HG03139 (cell line): ENCODE measurements at regions not wholly inside any gene's neighbourhood (a gene's known extent, or its start where the extent isn't known, plus 50 kb on each side); places are given as distances from the start of the nearest gene placed in this dataset.

ENCODE experiments used
- ATAC-seq: cut with Tn5 transposase; IDR thresholded peaks from one replicate; pipeline ENCODE4 v1.9.1; 2021; ENCODE audit not compliant: unreplicated experiment

DNA sequence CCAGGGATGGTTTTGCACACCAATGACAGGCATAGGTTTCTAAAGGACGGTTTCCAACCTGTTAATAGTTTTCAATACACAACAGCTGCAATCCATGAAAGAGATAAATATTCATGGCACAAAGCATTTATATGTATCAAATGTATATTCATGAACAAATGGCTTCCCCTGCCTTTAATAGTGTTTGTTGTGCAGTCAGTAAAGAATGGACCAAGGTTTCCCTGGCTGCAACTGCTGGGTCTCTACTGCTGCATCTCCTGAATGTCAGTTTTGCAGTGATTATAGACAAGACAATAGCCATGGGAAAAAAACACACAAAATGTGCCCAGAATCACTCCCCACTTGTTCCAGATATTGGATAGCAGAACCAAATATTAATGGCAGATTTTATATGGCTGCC, 284.1 kb downstream of the BTG1 start:
- ATAC-seq: no peak

DNA sequence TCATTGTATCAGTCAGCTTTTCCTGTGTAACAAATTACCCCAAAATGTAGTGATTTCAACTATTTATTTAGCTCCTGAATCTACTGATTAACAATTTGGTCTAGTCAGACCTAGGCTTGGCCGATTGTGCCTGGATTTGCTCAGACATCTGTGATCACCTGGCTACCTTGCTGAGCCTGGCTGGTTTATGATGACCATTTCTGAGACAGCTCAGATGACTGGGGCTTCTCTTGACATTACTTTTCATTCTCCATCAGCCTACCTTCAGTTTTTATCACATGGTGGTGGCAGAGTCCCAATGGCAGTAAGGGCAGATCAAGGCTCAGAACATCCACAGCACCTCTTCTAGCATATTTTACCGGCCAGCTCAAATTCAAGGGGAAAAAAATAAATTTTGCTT, 286.3 kb downstream of the BTG1 start:
- no peak for ATAC-seq

DNA sequence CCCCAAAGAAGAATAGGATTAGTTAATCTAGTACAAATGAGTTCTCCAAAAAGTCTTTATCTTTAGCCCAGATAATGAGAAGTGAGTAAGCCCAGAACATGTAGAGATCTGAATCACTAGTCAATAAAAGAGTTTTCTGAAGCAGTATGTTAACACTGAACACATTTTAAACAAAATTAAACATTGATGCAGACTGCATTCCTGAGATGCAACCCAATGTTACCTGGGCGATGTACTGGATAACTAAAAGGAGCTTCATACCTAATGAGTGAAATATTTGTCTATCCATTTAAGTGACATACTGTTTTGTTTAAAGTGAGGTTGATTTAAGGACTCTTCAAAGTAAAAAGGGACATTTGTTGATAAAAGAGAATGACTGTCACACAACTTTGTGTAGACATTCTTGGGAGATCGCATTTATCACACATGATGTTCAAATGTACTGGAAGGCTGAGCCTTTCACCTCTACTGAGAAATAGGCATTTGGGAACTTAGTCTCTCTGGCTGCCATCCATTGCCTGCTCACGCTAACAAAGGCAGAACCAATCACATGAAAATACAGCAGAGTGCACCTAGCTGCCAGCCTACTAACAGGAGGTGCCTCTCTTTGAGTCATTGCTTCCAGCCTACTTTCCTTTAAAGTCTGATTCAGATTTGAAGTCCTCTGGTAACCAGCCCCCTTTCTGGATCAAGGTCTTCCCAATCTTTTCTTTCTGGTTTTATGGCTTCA, 287.7 kb downstream of the BTG1 start:
- no peak for ATAC-seq

DNA sequence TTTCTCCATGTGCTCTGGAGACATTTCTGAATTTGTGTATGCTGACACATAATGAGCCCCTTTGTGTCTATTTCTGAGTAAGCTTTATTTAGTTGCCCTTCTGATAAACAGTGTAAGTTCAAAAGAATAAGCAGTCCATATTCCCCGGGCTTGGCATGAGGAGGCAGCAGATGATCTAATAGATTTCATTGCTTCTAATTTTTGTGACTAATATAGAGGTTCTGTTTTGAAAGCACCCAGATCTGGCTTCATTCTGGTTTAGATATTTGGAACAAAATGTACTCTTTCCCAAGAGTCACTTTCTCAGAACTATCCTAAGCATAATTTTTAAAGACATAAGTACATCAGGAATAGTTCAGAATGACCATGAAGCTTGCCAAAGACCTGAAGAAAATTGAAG, 290.9 kb downstream of the BTG1 start:
- ATAC-seq: no peak

DNA sequence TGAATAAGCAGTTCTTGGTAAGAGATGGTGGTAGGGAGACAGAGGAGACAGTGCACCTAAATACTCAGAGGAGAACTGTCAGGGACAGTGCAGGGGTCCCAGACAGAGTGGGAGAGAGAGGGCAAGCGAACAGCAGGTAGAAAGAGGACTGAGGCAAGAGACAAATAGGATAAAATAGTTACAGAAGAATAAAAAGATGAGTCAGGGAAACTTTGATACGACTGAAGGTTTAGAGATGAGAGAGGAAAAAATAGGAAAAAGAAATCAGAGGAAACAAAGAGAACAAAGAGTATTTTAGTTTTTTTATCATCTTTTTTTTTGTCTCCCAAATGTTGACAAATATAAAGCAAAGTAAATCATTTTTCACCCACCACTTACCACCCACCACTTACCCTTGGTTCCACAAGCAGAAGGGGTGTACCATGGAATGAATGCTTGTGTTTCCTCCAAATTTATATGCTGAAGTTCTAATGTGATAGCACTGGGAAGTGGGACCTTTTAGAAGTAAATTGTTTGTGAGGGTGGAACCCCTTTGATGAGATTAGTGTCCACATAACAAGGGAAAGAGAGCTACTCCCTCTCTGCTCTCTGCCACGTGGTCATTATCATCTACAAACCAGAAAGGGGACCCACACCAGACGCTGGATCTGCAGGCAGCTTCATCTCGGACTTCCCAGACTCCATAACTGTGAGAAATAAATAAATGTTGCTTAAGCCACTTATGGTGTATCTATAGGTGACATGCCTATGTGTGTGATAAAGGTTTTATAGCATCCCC, 292.1 kb downstream of the BTG1 start:
- ATAC-seq: no peak

DNA sequence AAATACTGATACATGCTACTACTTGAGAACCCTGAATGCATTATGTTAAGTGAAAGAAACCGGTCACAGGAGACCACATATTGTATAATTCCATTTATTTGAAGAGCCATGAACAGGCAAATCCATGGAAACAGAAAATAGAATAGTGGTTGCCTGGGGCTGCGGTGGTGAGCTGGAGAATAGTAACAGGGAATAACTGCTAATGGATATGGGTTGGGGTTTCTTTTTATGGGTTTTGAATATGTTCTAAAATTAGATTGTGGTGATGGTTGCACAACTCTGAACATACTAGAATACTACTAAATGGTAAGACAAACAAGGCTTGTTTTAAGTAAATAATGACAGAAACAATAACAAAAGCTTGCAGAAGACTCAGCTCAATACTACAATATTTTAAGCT, 293.0 kb downstream of the BTG1 start:
- no peak for ATAC-seq

DNA sequence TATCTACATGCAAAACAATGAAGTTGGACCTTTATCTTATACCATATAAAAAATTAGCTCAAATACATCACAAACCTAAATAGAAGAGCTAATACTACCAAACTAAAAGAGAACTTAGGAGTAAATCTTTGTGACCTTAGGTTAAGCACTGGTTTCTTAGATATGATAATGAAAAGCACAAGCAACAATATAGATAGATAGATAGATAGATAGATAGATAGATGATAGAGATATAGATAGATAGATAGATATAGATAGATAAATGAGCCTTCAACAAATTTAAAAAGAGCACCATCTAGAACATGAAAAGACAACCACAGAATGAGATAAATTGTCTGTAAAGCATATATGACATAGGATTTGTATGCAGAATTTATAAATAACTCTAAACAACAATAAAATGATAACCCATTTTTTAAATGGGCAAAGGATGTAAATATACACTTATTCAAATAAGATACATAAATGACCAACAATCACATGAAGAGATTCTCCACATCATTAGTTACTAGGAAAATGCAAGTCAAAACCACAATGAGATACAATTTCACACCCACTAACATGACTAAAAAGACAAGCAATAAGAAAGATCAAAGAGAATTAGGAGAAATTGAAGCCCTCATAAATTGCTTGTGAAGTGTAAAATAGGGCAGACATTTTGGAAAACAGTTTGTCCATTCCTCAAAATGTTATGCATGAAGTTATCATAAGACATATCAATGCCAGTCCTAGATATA, 293.7 kb downstream of the BTG1 start:
- no peak for ATAC-seq

DNA sequence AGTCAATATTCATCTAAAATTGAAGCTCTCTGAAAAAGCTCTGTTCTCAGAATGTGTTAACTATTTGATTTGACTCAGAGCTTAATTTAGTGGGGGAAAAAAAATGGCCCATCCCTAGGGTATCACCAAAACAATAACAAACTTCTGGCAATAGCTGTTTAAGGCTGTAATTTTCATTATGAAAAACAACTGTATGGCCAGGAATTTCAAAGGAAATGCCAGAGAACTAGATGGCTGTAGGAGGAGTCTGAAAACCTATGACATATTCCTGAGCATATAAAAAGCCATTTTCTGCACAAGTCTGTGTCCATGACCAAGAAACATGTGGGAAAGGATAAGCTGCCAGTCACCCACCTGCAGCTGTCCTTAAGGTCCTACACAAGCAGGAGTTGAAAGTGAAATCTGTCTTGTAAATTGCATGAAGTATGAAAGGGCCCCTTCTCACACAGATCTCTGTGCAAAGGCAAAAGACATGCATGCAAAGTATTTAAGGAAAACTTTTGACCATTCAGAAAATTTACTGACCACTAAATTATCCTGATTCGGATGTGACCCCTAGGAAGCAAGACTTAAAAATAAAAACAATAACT, 299.1 kb downstream of the BTG1 start:
- no peak for ATAC-seq

DNA sequence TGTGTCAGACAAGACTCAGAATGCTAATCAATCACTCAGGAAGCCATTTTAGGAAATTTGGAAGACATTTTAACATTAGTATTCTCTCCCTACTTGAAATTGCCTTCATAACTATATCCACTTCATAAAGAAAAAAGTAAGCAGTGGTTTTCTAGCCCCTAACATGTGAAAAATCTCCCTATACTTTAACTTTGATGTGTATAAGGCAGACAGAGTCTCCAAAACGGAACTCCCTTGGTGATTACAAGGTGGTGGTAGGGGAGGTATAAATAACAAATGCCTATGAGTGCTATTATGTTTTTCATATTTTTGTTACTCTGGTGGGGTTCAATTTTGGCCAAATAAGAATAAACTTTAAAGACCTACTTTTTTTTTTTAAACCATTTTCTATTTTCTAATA, 300.3 kb downstream of the BTG1 start:
- ATAC-seq: no peak

DNA sequence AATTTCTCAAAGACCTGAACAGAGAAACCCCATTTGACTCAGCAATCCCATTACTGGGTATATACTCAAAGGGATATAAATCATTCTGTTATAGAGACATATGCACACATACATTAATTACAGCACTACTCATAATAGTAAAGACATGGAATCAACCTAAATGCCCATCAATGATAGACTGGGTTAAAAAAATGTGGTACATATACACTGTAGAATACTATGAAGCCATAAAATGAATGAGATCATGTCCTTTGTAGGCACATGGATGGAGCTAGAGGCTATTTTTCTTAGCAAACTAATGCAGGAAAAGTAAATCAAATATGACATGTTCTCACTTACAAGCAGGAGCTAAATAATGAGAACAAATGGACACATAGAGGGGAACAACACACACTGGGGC, 303.8 kb downstream of the BTG1 start:
- no peak for ATAC-seq

DNA sequence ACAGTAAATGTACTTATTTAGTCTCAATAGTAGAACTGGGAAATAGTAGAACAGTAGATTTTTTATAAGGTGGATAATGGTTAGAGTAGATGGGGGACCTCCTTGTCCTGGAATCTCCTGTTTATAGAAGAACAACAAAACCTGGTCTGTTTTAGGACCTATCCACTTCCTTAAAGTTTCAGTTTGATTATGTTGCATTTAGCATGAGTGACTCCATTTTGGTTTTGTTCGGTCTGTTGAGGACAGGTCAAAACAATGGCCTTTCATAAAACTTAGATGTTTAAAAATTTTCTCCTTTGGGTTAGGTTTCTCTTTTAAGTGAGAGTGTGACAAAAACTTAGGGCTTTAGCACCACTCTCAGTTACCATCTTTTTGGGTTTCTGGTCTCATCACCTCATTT, 308.9 kb downstream of the BTG1 start:
- ATAC-seq: no peak

DNA sequence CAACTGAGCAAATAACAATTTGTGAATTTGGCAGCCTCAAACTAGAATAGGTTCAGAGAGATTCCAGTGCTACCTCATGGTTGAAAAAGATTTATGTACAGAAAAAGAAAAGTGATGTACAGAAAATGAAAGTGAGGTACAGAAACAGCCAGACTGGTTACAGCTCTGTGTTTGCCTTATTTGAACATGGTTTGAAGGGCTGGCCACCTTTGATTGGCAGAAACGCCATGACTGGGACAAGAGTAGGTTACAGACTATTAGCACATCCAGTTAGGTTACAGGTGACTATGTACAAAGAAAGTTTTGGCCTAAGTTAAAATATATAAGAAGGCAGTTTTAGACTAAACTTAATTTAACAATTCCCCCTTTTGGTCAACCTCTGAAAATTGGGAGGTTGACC, 309.4 kb downstream of the BTG1 start:
- no peak for ATAC-seq

DNA sequence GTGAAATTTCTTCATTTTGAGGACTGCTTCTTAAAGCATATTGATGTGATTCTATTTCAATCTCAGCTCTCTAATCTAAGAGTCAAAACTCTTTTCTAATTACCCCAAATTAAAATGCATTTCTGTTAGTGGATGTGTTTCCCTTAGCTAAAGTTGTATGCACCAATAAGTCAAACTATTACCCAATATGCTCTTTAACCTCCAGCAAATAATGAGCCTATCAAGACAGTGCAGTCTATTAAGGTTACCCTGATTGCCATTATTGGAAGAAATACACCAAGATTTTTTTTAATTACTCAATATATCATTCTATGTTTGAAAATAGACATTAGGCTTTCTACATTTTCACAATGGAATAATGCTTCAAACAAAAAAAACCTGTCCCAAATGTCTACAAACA, 310.0 kb downstream of the BTG1 start:
- no peak for ATAC-seq

DNA sequence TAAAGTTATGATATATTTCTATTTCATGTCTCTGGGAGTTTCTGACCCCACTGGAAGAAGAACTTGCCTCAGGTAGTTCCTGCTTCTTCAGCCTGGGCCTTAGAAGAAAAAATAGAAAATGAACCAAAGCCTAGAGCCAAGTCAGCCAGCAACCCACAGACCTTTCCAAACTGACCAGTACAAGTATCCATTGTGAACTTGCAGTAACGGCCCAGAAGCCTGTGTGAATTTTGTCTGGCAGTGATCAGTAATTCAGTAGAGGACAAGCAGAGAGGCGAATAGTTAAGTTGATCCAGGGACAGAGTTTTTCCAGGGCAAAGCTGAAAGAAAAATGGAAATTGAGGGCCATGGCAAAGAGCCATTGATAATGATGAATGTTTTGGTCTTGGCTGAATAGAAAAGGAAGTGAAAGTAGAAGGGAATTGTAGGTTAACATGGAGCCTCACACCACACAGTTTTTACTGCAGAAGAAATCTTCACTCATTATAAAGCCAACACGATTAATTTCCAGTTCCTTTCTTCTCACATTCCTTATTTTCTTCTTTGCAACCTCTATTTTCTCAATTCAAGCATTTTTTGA, 311.8 kb downstream of the BTG1 start:
- no peak for ATAC-seq

DNA sequence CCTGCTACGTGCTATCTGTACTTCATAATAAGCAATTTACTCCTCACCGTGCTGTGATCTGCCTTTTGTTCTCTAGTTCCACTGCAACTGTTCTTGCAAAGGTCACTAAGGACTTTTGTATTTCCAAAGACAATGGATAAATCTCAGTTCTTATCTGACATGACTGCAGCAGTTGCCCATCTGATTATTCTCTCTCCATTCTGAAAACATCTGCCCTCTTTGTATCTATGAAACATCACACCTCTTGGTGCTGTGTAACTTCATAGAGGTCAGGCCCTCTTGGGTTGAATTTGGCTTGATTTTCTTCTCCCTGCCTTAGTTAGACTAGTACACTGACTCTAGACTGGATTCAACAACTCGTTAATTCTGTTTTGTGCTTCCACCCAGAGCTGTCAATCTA, 319.6 kb downstream of the BTG1 start:
- no peak for ATAC-seq

DNA sequence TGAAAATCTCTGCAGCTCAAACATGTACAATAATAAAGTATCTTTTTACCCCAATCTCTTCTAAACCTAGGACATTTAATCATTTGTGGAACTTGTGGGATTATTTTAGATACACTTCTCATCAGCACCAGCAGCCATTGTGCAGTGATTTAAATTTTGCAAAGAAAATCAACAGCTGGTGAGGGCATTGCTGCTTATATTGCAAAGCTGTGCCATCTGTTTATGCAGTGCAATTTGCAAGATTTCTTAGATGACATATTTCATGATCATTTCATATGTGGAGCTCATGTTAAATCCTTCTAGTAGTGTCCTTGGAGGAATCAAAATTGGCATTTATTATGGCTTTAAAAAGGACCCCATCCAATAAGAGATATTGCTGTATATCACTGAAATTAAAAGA, 320.7 kb downstream of the BTG1 start:
- no peak for ATAC-seq

DNA sequence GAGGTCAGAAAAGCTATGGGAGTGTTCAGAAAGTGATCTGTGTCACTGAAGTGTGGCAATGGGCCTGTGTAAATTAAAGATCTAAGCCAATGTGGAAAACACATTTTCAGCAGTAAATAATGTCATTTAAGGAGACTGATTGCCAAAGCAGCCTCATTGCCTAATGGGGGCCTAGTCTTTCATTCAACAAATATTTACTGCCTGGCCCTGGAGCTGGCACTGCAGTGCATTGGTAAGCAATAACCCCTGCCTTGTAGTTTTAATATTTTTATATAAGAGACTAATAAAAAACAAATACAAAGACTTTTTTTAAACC, 326.6 kb downstream of the BTG1 start:
- ATAC-seq: no peak

DNA sequence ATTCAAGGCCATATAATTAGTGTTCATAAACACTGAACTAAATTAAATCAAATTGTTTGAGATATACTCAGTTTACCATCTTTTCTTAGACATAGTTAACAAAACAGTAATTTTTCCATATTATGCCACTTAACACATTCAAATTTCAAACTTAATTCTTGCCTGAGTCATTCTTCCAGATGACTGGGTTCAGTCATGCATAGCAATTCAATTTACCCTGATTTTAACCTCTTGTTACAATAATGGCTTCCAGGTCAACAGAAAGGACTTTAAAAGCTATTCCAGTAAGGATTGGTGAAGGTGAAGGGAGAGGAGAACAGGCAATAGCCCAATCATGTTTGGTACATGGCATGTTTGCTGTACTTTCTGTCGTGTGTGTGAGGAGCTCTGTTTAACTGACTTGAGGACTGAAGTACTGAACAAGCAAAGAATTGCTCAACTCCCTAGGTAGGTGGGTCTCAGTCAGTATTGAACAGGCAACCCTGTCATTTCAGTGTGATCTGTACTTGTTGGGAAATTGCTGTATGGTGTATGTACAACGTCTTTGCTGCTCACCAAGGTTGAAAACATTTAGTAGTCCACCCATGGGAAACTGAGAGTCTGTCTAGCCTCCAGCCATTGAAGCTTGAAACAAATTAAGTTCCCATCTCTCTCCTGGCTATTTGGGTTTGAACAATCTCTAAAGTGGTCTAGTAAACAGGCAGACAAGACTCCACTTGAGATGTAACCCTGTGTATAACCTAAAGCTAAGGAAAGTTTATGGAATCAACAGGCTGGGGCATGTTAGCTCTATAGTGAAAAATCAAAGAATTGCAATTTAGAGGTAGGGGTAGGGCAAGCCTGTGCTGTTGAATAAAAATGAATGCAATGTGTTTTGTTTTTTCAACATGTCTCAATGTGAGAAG, 327.2 kb downstream of the BTG1 start:
- no peak for ATAC-seq

DNA sequence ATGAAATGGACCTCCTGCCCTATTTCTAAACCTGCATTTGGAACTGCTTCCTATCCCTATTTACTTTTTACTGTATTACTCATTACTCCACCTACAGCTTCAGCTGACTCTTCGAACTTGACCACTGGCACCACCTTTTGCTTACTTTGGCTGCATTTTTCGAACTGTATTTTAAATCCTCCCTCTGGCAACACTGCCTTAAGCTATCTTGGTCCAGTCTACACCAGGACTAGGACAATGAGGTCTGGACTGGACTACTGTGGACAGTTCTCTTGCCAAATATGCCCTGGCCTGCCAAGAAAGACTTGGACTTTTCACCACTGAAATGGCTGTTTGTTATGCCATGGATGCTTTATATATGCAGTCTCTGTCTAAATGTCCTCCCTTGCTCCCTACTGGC, 328.1 kb downstream of the BTG1 start:
- no peak for ATAC-seq

DNA sequence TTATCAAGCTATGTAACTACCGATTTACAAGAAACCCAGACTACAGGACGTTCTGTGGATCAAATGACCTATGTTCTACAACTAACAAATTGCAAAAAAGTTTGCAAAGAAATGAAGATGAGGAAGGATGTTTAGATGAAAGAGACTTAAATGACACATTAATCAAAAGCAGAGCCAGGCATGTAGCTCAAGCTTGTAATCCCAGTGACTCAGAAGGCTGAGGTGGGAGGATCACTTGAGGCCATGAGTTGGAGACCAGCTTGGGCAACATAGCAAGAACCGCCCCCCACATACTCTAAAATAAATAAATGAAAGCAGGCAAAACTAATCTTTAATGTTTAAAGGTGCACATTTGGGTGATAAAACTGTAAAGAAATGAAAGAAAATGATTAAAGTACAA, 331.9 kb downstream of the BTG1 start:
- ATAC-seq: no peak
